GM19025 (cell line): ENCODE measurements at regions not wholly inside any gene's neighbourhood (a gene's known extent, or its start where the extent isn't known, plus 50 kb on each side); places are given as distances from the start of the nearest gene placed in this dataset.
"Not testable (repeated sequence)": the region's sequence is repeated elsewhere in the genome, so short reads cannot be mapped to it uniquely, and the experiment has no call there.

Source experiments
- ATAC-seq: cut with Tn5 transposase; IDR thresholded peaks from one replicate; pipeline ENCODE4 v1.9.1; 2021; ENCODE audit warnings: mild to moderate bottlenecking, low read depth, moderate library complexity; ENCODE audit not compliant: unreplicated experiment

DNA sequence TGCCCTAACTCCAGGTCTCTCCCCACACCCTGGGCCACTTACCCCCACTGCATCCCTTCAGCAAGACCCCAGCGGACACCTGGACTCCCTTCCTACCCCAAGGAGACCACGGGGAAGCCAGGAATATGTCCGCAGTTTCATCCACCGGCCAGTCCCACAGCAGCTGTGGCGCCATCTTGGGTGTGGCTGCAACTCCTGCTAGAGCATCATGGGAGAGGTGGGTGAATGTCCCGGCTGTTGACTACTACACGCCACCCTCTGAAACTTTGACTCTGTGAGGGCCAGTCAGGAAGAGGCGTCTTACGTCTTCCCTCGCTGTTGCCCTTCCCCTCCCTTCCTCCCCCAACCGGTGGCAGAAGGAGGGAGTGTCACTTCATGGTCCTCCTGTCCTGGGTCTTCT is 238.3 kb upstream of the RNF32 start:
- ATAC-seq: no peak

DNA sequence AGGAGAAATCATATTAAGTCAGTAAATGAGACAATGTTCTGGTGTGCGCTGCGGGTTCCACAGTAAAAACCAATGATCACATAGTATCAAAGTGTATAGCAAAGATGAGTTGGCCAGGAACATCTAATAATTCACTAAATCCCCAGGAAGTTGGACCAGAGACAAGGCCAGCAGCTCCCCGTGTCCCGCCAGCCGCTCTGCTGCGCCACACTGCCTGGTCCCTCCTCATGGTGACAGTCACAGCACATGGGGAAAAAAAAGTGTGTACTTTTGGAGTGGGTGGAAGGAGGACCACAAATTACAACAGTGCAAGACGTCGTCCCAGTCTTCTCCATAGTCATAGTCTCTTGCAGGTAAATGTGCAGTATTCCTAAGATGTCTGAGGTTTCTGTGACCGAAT is 239.0 kb upstream of the RNF32 start:
- ATAC-seq: no peak

DNA sequence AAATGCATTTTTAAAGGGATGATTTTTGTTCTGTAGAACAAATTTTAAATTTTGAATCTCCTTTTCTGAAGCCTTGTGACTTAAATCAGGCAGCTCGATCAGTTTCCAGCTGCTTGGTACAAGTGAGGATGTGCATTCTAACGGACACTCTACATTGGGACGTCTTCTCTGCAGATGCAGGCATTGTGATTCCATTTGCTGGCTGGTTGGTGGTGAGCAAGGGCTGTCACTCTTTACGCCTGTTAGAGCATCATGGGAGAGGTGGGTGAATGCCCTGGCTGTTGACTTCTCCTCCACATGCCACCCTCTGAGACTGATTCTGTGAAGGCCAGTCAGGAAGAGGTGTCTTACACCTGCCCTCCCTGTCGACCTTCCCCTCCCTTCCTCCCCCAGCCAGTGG is 240.5 kb upstream of the RNF32 start:
- ATAC-seq: no peak

DNA sequence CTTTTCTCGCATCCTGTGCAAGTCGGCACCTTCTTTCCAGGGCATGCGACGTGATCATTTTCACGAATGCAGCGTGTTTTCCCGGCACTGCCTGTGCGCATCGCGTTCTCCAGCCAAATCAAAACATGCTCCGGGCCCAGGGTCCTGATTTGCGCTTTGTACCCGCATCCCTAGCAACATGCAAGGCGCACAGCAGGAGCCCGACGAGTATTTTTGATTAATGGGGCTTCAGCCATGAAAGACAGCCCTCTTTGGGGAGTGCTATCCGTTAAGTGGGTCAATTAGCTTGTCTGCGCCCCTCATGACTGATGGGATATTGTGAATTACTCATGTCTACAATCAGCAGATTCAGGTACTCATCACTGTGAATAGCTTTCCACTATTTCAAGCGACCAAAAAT is 243.3 kb upstream of the RNF32 start:
- ATAC-seq: no peak

DNA sequence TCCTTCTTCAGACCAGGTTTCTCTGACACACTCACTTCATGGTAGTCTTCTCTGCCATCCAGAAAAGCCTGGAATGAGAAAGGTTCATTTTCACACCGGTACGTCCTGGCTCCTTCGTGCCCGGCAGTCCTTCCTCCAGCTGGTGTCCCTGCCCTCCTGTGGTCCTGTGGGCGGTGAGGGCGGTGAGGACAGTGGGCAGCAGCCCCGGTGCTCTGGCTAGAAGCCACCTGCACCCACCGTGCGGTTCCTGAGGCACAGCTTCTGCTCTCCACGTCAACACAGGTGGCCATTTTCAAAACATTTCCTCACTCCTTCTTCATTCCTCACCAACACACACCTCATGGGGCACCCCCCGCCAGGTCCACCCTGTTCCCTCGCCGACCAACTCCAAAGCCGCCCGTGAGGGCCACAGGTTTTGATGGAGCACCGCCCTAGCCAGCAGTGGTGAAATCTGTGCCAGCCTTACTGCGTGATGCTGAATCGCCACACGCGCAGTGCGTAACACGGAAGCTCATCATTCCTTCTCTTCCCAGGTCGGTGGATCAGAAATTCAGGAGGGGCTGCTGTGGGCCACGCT is 251.4 kb upstream of the RNF32 start:
- ATAC-seq: no peak

DNA sequence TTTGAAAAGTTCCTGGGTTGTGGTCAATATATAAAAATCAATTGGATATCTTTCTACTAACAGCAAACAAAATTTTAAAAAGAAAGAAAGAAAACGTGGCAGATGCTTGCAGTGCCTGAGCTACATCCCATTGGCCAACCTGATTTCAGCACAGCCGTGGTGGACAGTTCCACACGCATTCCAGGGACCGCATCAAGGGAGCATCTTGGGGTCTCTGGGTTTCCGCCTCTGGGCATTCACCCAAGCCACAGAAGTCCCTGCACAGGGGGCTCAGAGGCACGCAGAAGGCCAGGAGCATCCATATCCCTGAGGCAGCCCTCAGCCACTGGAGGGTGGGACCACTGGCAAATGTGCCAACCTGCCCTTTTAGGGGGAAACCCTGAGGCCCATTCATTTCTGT is 254.5 kb upstream of the RNF32 start:
- no peak for ATAC-seq

DNA sequence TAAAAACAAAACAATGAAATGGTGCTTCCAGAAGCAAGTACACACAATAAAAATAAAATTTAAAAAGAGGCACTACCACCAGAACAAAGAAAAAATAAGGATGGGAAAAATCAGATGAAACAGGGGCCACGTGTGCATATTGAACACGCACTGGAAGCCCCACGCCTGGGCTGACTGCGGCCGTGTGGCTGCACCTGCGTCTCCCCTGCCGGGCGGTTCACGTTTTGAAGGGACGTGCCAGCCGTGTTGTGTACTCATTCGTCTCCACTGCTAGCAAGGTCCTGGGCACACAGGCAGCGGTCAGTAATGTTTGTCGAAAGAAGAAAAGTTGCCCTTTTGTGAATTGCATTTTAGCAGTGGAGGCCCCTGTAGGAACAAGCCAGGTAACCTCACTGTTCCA is 255.9 kb upstream of the RNF32 start:
- no peak for ATAC-seq

DNA sequence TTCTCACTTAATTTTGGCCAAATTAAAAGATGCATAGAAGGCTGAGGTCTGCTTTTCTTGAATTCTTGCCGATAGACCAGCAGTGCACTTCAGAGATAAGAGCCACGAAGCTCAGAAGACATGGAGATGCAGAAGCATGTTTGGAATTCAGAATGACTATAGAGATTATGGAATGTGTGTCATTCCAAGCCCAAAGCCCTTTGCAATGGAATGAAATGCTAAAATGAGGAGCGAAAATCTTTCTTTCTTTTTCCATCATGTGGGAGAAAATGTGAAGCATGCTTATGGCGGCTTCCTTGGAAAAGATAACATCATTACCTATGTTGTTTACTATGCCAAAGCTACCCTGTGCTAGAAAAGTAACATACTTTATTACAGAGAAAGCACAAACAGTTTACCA is 257.0 kb upstream of the RNF32 start:
- ATAC-seq: no peak

DNA sequence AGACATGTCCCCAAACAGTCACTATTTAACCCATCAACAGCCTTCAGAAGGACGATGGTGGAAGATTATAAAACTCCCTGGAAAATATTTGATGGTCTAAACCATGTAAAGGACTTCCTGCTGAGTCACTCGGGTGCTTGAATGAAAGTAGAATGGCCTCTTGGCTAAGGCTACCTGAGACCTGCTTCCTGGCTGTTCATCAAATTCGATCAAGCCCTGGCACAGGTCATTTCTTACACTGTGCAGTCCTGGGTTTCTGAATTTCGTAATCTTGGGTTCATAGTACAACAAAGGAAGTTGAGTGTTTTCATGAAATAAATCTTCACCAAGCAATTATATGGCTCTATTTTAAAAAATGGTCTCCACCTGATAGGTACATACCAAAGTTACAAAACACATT is 260.3 kb upstream of the RNF32 start:
- ATAC-seq: no peak

DNA sequence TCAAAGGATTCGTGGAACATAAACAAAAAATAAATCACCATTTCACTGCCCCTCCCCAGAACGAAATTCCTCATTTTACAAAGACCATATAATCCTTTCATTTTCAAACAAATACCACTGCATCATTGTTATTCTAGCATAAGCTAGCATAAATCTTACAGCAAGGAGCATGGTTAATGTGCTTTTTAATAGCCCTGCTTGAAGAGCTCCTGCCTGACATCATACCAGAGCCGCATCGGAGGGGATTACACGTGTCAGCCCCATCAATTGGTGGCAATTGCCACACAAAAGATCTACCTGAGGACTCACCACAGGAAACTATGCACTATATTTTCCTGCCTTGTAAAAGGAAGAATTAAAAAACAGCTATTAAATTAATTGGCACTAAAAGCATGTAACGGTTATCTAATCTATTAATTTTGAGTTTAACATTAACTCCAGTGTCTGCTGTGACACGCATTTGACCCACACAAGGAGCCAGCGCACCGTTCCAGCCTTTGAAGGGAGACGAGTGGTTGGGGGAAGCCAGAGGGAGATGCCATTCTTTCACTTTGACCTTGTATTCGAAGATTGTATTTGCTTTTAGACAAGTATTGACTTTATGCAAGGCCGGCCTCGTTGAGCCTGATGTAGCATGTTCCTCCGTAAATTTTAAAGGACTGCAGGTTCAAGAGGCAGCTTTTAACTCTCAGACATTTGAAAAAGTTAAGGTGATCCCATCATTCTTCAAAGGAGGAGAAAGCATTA is 261.1 kb upstream of the RNF32 start:
- ATAC-seq: no peak

DNA sequence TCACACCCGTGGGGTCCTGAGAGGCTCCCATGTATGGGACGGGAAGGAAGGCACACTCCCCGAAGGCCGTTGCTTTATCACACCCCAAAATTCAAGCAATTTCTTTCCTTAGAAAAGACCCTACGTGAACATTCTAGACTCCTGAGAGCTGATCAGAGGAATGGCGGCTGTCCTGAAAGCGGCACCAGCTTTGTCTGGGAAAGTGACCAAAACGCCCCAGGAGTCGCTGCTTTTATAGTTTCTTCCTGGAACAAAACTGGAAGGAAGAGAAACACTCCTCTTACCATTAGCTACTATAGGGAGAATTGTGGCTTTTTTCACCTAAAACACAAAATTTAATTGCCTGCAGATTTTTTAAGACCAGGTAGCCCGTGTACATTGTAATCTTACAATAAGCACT is 261.8 kb upstream of the RNF32 start:
- no peak for ATAC-seq

DNA sequence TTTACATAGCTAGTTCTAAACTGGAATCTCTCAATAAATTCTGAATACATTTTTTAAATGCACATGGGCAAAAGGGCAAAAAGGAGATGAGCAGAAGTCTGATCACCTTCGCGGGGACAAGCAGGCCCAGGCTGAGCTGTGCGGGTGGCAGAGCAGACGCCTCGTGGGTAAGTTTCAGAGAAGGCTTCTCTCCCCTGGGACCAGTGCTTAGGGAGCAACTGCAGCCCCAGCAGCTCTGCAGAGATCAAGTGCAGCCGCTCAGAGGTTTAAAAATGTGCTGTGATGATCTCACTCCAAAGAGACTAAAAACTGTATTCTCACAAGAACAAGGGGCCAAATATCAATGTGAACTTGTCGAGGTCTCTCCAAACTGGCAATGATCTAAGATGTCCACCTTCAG is 264.3 kb upstream of the RNF32 start:
- no peak for ATAC-seq

DNA sequence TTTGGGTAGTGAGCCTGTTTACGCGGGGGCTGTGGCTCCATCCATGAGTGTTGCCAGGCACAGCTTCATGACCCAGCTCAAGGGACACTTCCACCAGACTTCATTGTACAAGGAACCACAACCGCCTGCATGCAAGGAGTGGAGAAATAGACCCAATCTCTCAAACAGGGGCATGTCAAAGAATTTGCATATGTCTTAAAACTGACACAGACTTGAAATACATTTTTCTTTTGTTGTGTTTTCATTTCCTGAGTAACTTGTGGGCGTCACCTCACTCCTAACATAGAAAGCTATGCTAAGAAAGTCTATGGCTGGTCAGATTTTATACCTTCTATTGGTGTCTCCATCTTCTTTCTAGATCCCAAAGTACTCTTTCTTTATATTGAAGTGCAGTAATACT is 266.2 kb upstream of the RNF32 start:
- ATAC-seq: no peak

DNA sequence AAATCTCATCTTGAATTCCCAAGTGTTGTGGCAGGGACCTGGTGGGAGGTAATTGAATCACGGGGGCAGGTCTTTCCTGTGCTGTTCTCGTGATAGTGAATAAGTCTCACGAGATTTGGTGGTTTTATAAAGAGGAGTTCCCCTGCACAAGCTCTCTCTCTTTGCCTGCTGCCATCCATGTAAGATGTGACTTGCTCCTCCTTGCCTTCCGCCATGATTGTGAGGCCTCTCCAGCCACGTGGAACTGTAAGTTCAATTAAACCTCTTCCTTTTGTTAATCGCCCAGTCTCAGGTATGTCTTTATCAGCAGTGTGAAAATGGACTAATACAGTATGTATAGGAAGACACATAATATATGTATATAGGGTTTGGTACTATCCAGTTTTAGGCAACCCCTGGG is 270.6 kb upstream of the RNF32 start:
- not testable (repeated sequence) for ATAC-seq

DNA sequence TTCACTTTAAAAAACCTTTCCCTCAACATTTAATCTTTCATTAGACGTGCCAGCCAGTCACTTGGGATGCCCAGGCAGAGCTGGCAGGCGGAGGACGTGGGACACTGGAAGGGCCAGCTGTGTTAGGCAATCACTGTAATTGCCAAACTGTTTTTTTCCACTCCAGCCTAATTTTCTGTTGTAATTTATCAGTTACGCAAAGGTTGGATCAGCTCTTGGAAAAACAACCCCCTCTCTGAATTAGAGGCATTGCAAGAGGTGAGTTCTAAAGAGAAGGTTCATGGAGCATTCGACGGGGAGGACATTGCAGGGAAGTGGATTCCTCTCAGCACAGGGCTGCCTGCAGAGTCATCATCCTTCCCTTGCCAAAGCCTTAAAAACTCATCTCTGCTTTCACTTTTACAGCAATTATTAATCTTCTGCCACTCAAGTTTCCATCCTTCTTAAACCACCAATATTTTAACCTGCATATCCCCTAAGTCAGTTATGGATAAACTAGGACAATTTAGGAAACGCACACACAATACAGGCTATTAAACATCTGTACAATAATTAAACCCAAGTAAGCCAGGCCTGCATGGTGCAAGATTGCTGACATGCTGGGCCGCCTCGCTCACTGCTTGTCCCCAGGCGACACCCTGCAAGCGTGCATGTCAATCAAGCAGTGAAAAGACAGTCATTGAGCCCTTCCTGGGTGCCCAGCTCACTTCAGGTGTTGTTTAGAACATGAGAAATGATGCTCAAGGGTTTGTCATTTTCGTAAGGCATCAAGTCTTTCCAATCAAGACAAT is 272.3 kb upstream of the RNF32 start:
- no peak for ATAC-seq

DNA sequence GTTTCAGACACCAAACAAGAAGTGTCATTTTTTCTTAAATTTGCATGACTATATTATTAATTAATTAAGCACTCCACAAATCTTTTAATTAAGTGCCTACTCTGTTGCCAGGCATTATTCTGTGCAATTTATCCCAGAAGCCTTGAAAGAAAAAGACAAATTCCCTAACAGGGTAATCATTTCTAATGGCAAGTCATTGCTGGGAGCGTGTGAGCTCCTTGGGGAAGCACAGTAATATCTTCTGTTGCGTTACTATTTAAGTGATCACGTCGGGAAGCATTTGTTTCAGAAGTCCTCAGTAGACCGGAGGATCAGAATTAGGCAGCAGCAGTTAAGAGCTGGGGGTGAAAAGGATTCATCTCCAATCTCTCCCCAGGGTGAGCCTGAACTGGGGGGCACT is 276.8 kb upstream of the RNF32 start:
- no peak for ATAC-seq

DNA sequence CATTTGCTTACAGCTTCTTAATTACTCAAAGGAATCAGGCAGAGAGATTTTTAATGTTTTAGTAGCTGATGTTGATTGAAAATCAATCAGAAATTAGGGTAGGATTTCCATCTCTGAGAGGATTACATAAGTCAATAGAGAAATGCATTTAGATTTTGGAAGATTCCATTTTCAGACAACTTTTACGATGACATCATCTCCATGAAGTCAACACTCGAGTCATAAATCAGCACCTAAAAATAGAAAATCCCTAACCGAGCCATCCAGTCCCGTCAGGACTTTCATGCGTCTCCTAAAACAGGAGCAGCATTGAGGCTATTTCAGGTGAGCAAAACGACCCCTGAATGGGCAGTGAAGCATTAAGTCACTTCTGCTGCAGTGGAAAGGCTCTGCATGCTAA is 279.7 kb upstream of the RNF32 start:
- ATAC-seq: no peak

DNA sequence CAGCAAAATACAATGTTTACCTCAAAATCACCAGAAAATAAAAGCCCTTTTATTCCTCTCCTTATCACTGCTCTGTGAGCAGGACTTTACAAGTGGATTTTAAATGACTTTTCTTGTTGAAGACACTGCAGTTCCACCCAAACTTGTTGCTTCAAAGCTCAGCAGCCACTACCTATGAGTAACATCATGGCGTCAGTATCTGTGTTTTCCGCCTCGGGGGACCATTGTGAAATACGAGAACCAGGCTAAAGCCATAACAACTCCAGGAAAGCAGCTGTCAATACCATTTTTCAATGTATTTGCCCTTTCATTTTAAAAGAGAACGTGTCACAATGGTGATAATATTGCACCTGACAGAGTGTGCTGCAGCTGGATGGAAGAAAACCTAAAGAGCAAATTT is 284.0 kb upstream of the RNF32 start:
- no peak for ATAC-seq

DNA sequence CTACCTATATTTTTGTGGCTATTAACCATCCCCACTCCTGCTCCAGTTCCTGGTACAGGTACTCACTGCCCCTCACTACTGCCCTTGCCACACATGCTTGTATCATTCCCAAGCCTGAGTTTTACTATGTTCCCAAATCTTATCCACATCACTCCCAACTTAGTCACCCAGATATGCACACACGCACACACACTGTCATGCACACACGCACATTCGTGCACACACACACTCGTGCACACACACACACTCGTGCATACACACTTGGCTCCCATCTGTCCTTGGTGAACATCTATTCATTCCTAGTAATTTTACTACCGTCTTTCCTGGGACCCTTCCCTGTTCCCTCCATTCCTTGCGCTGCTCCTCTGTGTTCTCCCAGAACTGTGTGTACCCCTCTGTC is 287.2 kb upstream of the RNF32 start:
- ATAC-seq: no peak

DNA sequence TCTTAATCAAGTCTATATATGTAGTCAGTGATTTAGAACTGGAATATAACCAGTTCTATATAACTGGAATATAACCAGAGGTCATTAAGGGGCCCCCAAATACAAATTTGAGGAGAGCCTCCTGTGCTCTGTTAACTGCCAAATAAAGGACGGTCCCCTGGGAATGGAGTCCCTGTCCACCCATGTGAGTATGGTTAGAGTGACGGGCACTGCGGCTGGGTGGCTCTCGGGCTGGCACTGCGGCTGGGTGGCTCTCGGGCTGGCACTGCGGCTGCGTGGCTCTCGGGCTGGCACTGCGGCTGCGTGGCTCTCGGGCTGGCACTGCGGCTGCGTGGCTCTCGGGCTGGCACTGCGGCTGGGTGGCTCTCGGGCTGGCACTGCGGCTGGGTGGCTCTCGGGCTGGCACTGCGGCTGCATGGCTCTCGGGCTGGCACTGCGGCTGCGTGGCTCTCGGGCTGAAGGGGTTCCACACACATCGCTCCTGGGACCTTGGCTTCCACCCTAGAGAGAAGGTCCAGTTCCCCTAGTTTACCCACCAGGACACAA is 292.8 kb upstream of the RNF32 start:
- ATAC-seq: not testable (repeated sequence)

DNA sequence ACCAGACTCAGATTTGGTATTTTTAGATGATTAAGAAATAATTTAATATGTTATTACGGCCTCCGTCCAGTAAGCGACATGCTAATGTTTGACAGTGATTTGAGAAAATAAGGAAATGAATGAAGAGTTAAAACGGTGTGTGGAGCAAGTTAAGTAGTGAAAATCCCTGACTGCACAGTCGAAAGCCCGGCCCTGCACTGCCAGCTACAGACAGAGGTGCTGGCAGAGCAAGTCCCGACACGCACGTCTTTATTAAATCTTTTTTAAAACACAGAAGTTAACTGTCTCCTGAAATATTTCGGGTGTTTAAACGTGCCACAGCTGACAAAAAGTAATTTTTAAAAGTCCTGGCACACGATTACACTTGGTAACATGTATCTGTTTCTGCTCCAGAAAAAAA is 293.4 kb upstream of the RNF32 start:
- ATAC-seq: no peak

DNA sequence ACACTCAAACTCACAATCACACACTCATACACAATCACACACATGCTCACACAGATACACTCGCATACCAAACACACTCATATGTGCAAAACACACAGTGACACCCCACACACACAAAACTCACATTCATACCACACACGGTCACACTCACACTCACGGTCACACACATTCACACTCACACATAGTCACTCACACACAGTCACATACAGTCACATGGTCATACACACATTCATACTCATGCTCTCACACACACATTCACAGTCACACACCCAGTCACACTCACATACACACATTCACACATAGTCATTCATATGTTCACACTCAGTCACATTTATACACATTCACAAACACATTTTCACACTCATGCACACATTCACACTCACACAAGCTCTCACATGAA is 296.0 kb upstream of the RNF32 start:
- ATAC-seq: no peak
